DND-41 (cell line): ENCODE measurements at regions not wholly inside any gene's neighbourhood (a gene's known extent, or its start where the extent isn't known, plus 50 kb on each side); places are given as distances from the start of the nearest gene placed in this dataset.
"Not testable (repeated sequence)": the region's sequence is repeated elsewhere in the genome, so short reads cannot be mapped to it uniquely, and the experiment has no call there.

ENCODE experiments used
- ATAC-seq: fragments of 200-7000 bp; cut with Tn5 transposase; 3 replicates; pipeline ENCODE4 v1.9.1; 2021; ENCODE audit warnings: low read depth; ENCODE audit not compliant: insufficient read depth
- DNase-seq: peaks from one replicate; pipeline ENCODE4 v3.0.0-alpha.2; 2020
- H2AFZ ChIP-seq: 2 replicates; pipeline ENCODE4 v1.6.0; 2012; ENCODE audit warnings: low read depth, low read length
- H3K27ac ChIP-seq: 2 replicates; pipeline ENCODE4 v1.5.1; 2012; ENCODE audit warnings: low read length, inconsistent platforms
- H3K27me3 ChIP-seq: fragments of 200-600 bp; sonication (generic); 2 replicates; pipeline ENCODE4 v1.6.0; 2012; ENCODE audit warnings: low read length, mild to moderate bottlenecking, inconsistent platforms; ENCODE audit not compliant: insufficient read depth, poor library complexity
- H3K36me3 ChIP-seq: 2 replicates; pipeline ENCODE4 v1.5.1; 2012; ENCODE audit warnings: low read length, inconsistent platforms; ENCODE audit not compliant: insufficient read depth
- H3K4me1 ChIP-seq: 2 replicates; pipeline ENCODE4 v1.5.1; 2012; ENCODE audit warnings: mild to moderate bottlenecking, low read length; ENCODE audit not compliant: insufficient read depth
- H3K4me2 ChIP-seq: 2 replicates; pipeline ENCODE4 v1.6.0; 2012; ENCODE audit warnings: mild to moderate bottlenecking, moderate library complexity, low read length, inconsistent platforms; ENCODE audit not compliant: insufficient read depth
- H3K4me3 ChIP-seq, 2 experiments: fragments of 200-600 bp in 1 of 2; shearing (Covaris generic) in 1 of 2; 2 replicates each; pipeline ENCODE4 v1.5.1; 2012 to 2016; ENCODE audit warnings: inconsistent platforms in 2 of 2, low read length in 2 of 2, mild to moderate bottlenecking in 2 of 2, low read depth in 1 of 2, moderate library complexity in 1 of 2
- H3K79me2 ChIP-seq: 2 replicates; pipeline ENCODE4 v1.6.0; 2012; ENCODE audit warnings: low read length, inconsistent platforms; ENCODE audit not compliant: insufficient read depth
- H3K9ac ChIP-seq: 2 replicates; pipeline ENCODE4 v1.6.0; 2012; ENCODE audit warnings: low read depth, mild to moderate bottlenecking, inconsistent platforms, low read length, moderate library complexity
- H3K9me3 ChIP-seq: 2 replicates; pipeline ENCODE4 v1.5.1; 2012; ENCODE audit warnings: low read length, moderate library complexity, mild to moderate bottlenecking, inconsistent platforms; ENCODE audit not compliant: insufficient read depth, severe bottlenecking
- H4K20me1 ChIP-seq: 2 replicates; pipeline ENCODE4 v1.6.0; 2012; ENCODE audit warnings: low read length; ENCODE audit not compliant: insufficient read depth
- EZH2 ChIP-seq: IDR thresholded peaks from 3 replicates; pipeline ENCODE4 v1.6.1; 2012; ENCODE audit warnings: borderline replicate concordance, low read depth, mild to moderate bottlenecking, moderate library complexity, low read length, inconsistent platforms; ENCODE audit not compliant: severe bottlenecking
- TF ChIP-seq, protein P1 (sequence below): IDR thresholded peaks from 2 replicates; pipeline ENCODE4 v1.5.1; 2012; ENCODE audit warnings: borderline replicate concordance, low read length, moderate library complexity, mild to moderate bottlenecking; ENCODE audit not compliant: poor library complexity, severe bottlenecking; ENCODE audit errors: extremely low read depth

DNA sequence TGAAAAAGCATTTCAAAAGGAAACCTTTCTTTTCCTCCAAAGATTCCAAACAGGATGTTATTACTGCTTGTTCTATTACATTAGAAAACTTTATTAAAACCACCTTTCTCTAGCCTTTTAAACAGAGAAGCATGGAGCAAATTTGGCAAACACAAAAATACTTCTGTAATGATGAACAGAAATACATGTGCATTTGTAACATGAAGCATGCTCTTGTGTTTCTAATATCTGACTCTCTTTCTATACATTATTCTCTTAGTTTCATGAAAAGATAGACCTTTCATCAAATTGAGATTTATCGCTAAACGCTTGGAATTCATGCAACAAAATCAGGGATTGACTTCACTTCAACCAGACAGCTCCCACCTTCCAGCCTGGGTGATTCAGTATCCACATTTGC, 152.8 kb upstream of the IRS2 start:
- DNase-seq (no peak), ATAC-seq (no peak)
- Histone ChIP-seq H2AFZ (no peak overlapping the region), H3K36me3 (no peaks in the 10 kb centered on the region), H3K9me3 (no peaks in the 10 kb centered on the region), H3K79me2 (no peaks in the 10 kb centered on the region), H3K9ac (no peak overlapping the region), H3K4me1 (no peaks in the 10 kb centered on the region), H3K4me2 (no peak overlapping the region), H3K4me3 (no peak overlapping the region), H3K27ac (no peak overlapping the region), H4K20me1 (no peaks in the 10 kb centered on the region), H3K27me3 (no peaks in the 10 kb centered on the region)
- no peak for TF ChIP-seq EZH2
- TF ChIP-seq, protein P1, sequence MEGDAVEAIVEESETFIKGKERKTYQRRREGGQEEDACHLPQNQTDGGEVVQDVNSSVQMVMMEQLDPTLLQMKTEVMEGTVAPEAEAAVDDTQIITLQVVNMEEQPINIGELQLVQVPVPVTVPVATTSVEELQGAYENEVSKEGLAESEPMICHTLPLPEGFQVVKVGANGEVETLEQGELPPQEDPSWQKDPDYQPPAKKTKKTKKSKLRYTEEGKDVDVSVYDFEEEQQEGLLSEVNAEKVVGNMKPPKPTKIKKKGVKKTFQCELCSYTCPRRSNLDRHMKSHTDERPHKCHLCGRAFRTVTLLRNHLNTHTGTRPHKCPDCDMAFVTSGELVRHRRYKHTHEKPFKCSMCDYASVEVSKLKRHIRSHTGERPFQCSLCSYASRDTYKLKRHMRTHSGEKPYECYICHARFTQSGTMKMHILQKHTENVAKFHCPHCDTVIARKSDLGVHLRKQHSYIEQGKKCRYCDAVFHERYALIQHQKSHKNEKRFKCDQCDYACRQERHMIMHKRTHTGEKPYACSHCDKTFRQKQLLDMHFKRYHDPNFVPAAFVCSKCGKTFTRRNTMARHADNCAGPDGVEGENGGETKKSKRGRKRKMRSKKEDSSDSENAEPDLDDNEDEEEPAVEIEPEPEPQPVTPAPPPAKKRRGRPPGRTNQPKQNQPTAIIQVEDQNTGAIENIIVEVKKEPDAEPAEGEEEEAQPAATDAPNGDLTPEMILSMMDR = no peak

DNA sequence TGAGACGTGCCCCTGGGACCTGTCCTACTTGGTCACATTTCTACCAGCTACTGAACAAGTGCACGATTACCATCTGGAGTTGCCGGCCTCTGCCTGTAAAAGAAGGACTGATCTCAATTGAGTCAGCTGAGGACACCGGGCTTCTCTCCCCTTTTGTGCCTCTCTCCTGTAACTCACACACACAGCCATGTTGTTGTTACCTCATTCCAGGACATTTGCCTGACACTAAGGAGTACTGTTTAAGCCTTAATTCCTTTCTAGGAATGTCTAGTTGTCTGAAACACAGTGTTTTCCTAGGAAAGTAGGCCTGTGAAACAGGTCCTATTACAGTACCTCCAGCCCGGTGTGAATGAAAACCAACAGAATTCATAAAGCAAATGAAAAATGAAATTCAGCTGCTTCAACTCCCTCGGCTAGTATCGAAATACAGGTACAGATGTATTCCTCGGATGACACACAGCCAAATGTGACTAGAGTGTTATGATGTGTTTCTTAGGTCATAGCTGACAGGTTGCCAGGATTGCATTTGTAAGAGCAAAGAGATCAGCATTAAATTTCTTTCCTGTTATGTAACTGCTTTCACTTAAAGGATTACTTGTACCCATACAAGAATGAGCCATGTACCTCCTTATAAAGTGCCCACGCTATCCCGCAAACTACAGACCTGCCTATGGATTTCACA, 152.0 kb upstream of the IRS2 start:
- no peak overlapping the region for H3K9ac ChIP-seq
- no peak overlapping the region for H2AFZ ChIP-seq
- H3K27me3 ChIP-seq = no peaks in the 10 kb centered on the region
- no peak overlapping the region for H3K4me3 ChIP-seq
- no peaks in the 10 kb centered on the region for H3K9me3 ChIP-seq
- ATAC-seq (no peak), DNase-seq (no peak)
- H4K20me1 ChIP-seq = no peaks in the 10 kb centered on the region
- no peaks in the 10 kb centered on the region for H3K79me2 ChIP-seq
- H3K36me3 ChIP-seq = no peaks in the 10 kb centered on the region
- H3K27ac ChIP-seq = no peak overlapping the region
- TF ChIP-seq EZH2 = no peak
- TF ChIP-seq, protein P1 = no peak
- no peaks in the 10 kb centered on the region for H3K4me1 ChIP-seq
- H3K4me2 ChIP-seq = no peak overlapping the region

DNA sequence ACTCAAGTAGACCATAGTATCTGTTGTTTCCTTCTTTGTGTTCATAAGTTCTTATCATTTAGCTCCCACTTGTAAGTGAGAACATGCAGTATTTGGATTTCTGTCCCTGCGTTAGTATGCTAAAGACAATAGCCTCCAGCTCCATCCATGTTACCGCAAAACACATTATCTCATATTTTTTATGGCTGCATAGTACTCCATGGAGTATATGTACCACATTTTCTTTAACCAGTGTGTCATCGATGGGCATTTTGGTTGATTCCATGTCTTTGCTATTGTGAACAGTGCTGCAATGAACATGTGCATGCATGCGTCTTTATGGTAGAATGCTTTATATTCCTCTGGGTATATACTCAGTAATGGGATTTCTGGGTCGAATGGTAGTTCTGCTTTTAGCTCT, 148.1 kb upstream of the IRS2 start:
- not testable (repeated sequence) for DNase-seq, H3K27ac ChIP-seq, H3K27me3 ChIP-seq, H2AFZ ChIP-seq, H3K4me3 ChIP-seq, H4K20me1 ChIP-seq, H3K4me2 ChIP-seq, H3K9me3 ChIP-seq, H3K9ac ChIP-seq, H3K36me3 ChIP-seq, ATAC-seq, H3K79me2 ChIP-seq, H3K4me1 ChIP-seq

DNA sequence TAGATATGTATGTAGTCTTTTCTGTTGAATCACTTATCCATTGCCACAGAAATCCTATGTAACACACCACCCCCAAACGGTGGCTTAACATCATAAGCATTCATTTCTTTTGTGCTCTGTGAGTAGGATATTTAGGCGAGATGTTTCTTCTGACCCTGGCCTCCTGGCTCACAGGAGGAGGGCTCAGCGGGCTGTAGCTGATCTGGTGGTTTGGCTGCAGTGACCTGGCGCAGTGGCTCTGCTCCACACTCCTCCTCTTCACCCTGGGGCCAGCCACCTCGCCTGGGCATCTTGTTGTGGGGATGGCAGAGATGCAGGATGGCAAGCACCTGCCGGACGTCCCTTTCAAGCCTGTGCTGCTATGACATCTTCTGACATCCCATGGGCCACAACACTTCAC, 147.1 kb upstream of the IRS2 start:
- ATAC-seq (no peak), DNase-seq (no peak)
- Histone ChIP-seq H3K36me3 (no peaks in the 10 kb centered on the region), H4K20me1 (no peaks in the 10 kb centered on the region), H3K27ac (no peak overlapping the region), H3K4me2 (no peak overlapping the region), H3K9me3 (no peaks in the 10 kb centered on the region), H3K4me3 (no peak overlapping the region), H3K79me2 (no peaks in the 10 kb centered on the region), H3K4me1 (no peaks in the 10 kb centered on the region), H3K27me3 (no peaks in the 10 kb centered on the region), H3K9ac (no peak overlapping the region), H2AFZ (no peak overlapping the region)
- TF ChIP-seq, protein P1 = no peak
- TF ChIP-seq EZH2 = no peak
